Left colon (tissue), 2 donors: ENCODE measurements at regions not wholly inside any gene's neighbourhood (a gene's known extent, or its start where the extent isn't known, plus 50 kb on each side); places are given as distances from the start of the nearest gene placed in this dataset.
"Not testable (repeated sequence)": the region's sequence is repeated elsewhere in the genome, so short reads cannot be mapped to it uniquely, and the experiment has no call there.

Experiments used
- ATAC-seq: fragments of 200-7000 bp; cut with Tn5 transposase; one replicate; pipeline ENCODE4 v1.9.1; 2020; ENCODE audit warnings: mild to moderate bottlenecking, moderate library complexity
- DNase-seq, 2 donors: peaks; one replicate each; pipeline ENCODE4 v3.0.0-alpha.2; 2020
- intact Hi-C, 2 donors: fragments of 100-400 bp; cut with DNase I in 1 of 2; cut with micrococcal nuclease in 1 of 2; formaldehyde crosslinking; loops; one replicate each; pipeline versions ENCODE4 v1.11.2 to v1.14.0; 2022; cut with DNase I, micrococcal nuclease
- donor health status: DM: no; HTN: no; CAD: no.
- donor health status: DM: yes; HTN: yes; CAD: no.

DNA sequence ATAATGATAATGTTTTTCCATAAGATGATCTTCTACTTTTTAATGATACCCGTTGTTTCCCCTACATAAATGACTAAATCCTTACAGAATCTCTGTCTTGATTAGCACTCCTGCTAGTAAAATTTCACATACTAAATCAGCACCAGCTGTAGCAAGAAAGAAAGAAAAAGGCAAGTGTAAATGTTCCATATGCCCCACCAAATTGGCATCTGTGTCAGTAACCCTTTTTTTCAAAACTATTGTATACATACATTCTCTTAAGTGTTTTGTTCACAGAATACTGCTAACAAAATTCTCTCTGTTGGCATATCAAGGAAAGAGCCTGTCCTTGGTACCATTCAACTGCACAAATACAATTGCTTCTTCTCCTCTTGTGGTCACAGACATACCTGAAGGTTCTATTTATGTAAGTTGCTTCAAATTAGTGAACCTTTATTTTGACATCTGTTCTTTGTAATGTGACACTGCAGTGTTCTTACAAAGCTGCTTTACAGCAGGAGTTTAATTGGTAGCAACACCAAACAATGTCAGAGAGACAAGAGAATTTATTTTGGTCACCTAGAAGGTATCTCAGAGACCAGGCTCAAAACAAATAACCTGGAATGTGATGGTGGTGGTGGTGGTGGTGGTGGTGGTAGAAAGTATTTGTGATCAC, 641.9 kb downstream of the ZEB2 start:
- intact Hi-C loops, result no loop called here
- ATAC-seq, result no peak
- no peak for DNase-seq

DNA sequence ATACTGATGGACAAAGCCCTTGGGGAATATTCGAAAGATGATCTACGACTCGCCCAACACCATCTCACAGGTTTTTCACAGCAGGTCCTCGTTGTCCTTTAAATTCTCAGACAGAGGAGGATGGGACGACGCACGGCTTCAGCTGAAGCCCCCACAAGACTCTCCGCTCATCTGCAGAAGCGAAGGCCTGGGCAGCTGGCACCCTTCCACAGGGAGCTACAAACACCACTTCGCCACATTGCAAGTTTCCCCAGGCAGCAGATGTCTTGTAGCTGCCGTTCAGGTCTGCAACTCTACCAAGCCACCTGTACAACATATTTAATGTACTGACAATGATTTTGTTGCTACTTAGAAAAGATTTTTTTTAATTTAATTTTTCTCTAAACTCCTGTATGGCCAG, 642.9 kb downstream of the ZEB2 start:
- intact Hi-C loops, result no loop called here
- ATAC-seq, result no peak
- DNase-seq, result no peak

- no peak for ATAC-seq
- DNase-seq, result no peak
- intact Hi-C loops, result no loop called here
These were observed 644.4 kb downstream of the ZEB2 start for GRCh38 chr2:143875295-143876233.

DNA sequence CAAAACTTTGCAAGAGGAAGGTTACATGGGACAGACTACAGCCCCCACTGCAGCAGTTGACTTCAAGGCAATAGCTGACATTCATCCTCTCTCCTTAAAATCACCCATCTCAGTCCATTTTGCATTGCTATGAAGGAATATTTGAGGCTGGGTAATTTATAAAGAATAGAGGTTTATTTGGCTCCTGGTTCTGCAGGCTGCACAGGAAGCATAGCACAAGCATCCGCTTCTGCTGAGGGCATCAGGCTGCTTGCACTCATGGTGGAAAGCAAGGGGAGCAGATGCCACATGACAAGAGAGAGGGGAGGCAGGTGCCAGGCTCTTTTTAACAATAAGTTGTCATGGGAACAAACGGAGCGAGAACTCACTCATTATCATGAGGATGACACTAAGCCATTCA, 646.0 kb downstream of the ZEB2 start:
- no peak for DNase-seq
- intact Hi-C loops, result no loop called here
- ATAC-seq, result no peak

GRCh38 chr2:143870696-143871095, 649.2 kb downstream of the ZEB2 start:
- DNase-seq, result no peak
- intact Hi-C loops, result no loop called here
- ATAC-seq, result no peak

DNA sequence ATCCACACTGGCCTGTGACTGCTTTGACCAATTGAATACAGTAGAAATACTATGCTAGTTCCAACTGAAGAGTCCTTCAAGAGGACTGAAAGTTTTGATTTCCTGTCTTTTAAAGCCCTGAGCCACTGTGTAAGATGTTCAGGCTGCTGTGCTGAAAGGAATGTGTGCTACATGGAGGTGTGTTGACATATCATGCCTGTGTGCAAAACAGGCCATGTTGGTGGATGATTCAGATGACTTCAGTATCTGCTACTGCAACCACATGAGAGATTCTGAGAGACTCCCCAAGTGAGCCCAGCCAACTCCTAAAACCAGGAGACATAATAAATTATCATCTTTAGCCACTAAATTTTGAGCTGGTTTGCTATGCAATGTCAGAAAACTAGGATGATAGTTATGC, 662.9 kb downstream of the ZEB2 start:
- DNase-seq (no peak), ATAC-seq (no peak)
- intact Hi-C loops, result no loop called here

DNA sequence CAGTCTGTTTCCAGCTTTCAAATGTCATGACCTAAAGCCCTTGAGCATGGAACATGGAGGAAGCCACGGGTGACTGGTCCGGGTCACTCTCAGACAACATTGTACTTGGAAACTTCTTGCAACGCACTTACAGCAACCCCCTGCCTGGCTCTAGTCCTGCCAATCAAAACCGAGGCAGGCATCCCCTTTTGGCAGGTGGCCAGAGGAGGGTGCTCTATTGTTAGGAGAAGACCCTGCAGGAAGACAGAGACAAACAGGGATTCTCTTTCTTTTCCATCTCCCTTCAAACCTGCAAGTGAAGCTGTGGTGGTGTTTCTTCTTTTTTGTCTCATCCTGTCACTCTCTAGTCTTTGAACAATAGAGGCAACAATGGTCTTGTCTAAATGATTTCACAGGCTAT, 667.2 kb downstream of the ZEB2 start:
- DNase-seq (peak in 1 of 2 donors; percentile 3), ATAC-seq (no peak)
- intact Hi-C loops, result no loop called here

- no peak for DNase-seq
- no peak for ATAC-seq
- intact Hi-C loops, result no loop called here
These were observed 669.8 kb downstream of the ZEB2 start for GRCh38 chr2:143850084-143850483.

GRCh38 chr2:143847257-143847656, 672.7 kb downstream of the ZEB2 start:
- intact Hi-C loops, result no loop called here
- DNase-seq (no peak), ATAC-seq (no peak)

DNA sequence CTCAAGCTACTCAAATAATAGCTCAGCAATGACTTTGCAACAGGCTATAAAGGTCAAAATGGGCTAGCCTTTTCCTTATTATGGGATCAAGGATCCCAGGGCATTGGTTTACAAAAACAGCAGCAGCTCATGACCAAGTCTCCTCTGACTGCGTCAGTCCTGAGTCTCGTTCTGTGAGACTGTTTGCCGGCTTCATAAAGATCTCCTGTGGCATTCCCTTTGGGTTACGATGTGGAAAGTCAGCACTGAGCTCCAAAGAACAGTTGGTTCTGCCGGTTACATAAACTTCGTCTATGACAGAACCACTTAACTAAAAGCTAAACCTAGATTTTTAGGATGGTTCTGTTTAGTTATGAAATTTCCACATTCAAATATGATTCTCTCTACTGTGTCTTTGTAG, 674.9 kb downstream of the ZEB2 start:
- no peak for DNase-seq
- intact Hi-C loops, result no loop called here
- ATAC-seq, result no peak

- intact Hi-C loops, result no loop called here
These were observed 676.2 kb downstream of the ZEB2 start for GRCh38 chr2:143843686-143844085.

DNA sequence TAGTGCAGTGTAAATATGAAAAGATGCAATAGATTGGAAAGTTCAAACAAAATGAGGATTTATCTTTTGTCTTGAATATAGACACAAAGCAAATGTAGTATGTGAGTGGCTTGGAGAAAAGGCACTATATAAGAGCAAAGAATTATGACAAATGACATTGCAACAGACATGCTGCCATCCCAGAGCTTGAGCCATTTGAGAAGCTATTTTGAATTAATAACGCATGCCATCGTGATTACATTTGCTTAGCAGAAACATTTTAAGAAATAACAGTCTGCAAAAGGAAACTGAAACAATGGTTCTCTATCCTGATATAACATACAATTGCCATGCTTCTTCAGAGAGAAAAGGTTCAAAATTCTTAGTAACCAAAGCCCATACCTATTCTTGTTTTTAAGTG, 677.1 kb downstream of the ZEB2 start:
- ATAC-seq (no peak), DNase-seq (no peak)
- intact Hi-C loops, result no loop called here

More at GRCh38 chr2:143843686-143844085, 676.2 kb downstream of the ZEB2 start:
- no peak for DNase-seq
- no peak for ATAC-seq

- DNase-seq (no peak), ATAC-seq (no peak)
- intact Hi-C loops, result no loop called here
These were observed 678.0 kb downstream of the ZEB2 start for GRCh38 chr2:143841935-143842334.

- intact Hi-C loops, result no loop called here
- ATAC-seq, result no peak
- no peak for DNase-seq
These were observed 679.3 kb downstream of the ZEB2 start for GRCh38 chr2:143840601-143841000.

DNA sequence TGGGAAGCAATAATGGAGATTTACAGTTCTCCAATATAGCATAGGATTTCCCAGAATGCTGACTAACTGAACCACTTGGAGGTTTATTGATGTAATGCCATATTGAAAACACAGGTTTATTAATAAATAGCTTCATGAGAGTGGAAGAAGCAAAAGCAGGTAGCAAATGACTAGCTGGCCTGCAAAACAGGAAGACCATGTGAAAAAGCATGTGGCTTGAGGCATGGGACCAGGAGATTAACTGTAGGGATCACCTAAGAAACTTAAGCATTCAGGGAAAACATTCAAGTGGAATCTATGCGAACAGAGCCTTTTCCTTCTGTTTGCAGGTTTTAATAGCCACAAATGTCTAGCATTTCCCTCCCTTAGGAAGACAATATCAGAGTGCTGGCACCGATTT, 679.7 kb downstream of the ZEB2 start:
- intact Hi-C loops, result no loop called here
- DNase-seq, result no peak
- no peak for ATAC-seq

DNA sequence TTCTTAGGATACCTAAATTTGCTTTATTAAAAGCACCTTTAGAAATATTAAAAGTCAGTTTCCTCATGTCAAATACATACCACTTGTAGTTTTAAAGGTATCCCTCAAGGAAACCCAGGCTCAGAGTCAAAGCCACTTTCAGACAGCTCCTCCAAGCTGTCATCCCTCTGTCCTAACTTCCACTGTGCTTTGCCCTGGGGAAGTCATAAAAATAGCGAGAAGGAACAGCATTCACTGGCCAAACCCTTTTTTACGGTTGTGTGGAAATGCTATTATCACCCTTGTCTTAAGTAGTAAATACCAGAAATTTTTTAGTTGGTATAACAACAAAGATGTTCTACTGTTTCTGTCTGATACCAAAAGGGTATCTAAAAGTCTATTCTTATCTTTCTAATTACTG, 680.5 kb downstream of the ZEB2 start:
- intact Hi-C loops, result no loop called here
- ATAC-seq (no peak), DNase-seq (no peak)

- intact Hi-C loops, ATAC-seq, DNase-seq: not testable (repeated sequence)
These were observed 682.9 kb downstream of the ZEB2 start for GRCh38 chr2:143837055-143837454.

- DNase-seq (no peak), ATAC-seq (no peak)
- intact Hi-C loops, result no loop called here
These were observed 684.4 kb downstream of the ZEB2 start for GRCh38 chr2:143835481-143835880.

- ATAC-seq (no peak), DNase-seq (no peak)
- intact Hi-C loops, result no loop called here
These were observed 686.8 kb downstream of the ZEB2 start for GRCh38 chr2:143833015-143833660.

- ATAC-seq, result no peak
These were observed 689.4 kb downstream of the ZEB2 start for GRCh38 chr2:143830476-143830875.

More at GRCh38 chr2:143830476-143830875, 689.4 kb downstream of the ZEB2 start:
- intact Hi-C loops, result no loop called here
- DNase-seq, result no peak
